GM18873 (cell line): ENCODE measurements at regions not wholly inside any gene's neighbourhood (a gene's known extent, or its start where the extent isn't known, plus 50 kb on each side); places are given as distances from the start of the nearest gene placed in this dataset.

Experiments used
- ATAC-seq: cut with Tn5 transposase; IDR thresholded peaks from one replicate; pipeline ENCODE4 v1.9.1; 2021; ENCODE audit warnings: mild to moderate bottlenecking, moderate library complexity, moderate number of reproducible peaks; ENCODE audit not compliant: unreplicated experiment, low FRiP score

GRCh38 chr17:77465358-77466041, 324.7 kb downstream of the SEC14L1 start:
- ATAC-seq, result no peak

GRCh38 chr17:77466140-77466539, 325.4 kb downstream of the SEC14L1 start:
- ATAC-seq, result no peak

GRCh38 chr17:77466596-77467223, 325.9 kb downstream of the SEC14L1 start:
- no peak for ATAC-seq

- ATAC-seq, result no peak
These were observed 326.8 kb downstream of the SEC14L1 start for GRCh38 chr17:77467521-77467920.

- no peak for ATAC-seq
These were observed 328.1 kb downstream of the SEC14L1 start for GRCh38 chr17:77468897-77469296.

GRCh38 chr17:77470330-77470786, 329.6 kb downstream of the SEC14L1 start:
- no peak for ATAC-seq

- no peak for ATAC-seq
These were observed 330.3 kb downstream of the SEC14L1 start for GRCh38 chr17:77470800-77471733.

GRCh38 chr17:77471984-77472461, 331.3 kb downstream of the SEC14L1 start:
- no peak for ATAC-seq

- no peak for ATAC-seq
These were observed 331.9 kb downstream of the SEC14L1 start for GRCh38 chr17:77472468-77473310.

- no peak for ATAC-seq
These were observed 333.0 kb downstream of the SEC14L1 start for GRCh38 chr17:77473615-77474226.

- no peak for ATAC-seq
These were observed 333.7 kb downstream of the SEC14L1 start for GRCh38 chr17:77474292-77474988.

- ATAC-seq, result no peak
These were observed 334.5 kb downstream of the SEC14L1 start for GRCh38 chr17:77475016-77475976.

- no peak for ATAC-seq
These were observed 335.2 kb downstream of the SEC14L1 start for GRCh38 chr17:77476006-77476405.

GRCh38 chr17:77476498-77476897, 335.7 kb downstream of the SEC14L1 start:
- ATAC-seq, result no peak

- ATAC-seq, result no peak
These were observed 336.4 kb downstream of the SEC14L1 start for GRCh38 chr17:77476931-77477805.

- ATAC-seq, result no peak
These were observed 337.5 kb downstream of the SEC14L1 start for GRCh38 chr17:77478281-77478680.

GRCh38 chr17:77478899-77479298, 338.1 kb downstream of the SEC14L1 start:
- no peak for ATAC-seq
